ENCODE measurements at regions not wholly inside any gene's neighbourhood (a gene's known extent, or its start where the extent isn't known, plus 50 kb on each side); places are given as distances from the start of the nearest gene placed in this dataset.
"Not testable (repeated sequence)": the region's sequence is repeated elsewhere in the genome, so short reads cannot be mapped to it uniquely, and the experiment has no call there.

- Histone ChIP-seq H3K4me1 (ENCODE audit: control insufficient read depth, insufficient read depth, low read length) (peaks cover 6% of the 10 kb centered on the region), H3K4me2 (ENCODE audit: low read length) (no peak overlapping the region)
Measured at GRCh38 chr4:77451530-77451929, 154.1 kb upstream of the CXCL13 start.

GRCh38 chr4:77452117-77452516 lies 153.5 kb upstream of the CXCL13 start:
- not testable (repeated sequence) for H3K4me1 ChIP-seq (ENCODE audit: control insufficient read depth, insufficient read depth, low read length); H3K36me3 ChIP-seq (ENCODE audit: insufficient read depth, low read length); H3K27me3 ChIP-seq (ENCODE audit: control insufficient read depth, insufficient read depth, low read length); H3K9ac ChIP-seq (ENCODE audit: low read depth, low read length); H3K4me3 ChIP-seq (ENCODE audit: low read length); H3K9me3 ChIP-seq (replicated peaks; ENCODE audit: low read length); H3K4me2 ChIP-seq (ENCODE audit: low read length)

More at GRCh38 chr4:77451530-77451929, 154.1 kb upstream of the CXCL13 start:
- H3K9ac ChIP-seq (ENCODE audit: low read depth, low read length): no peak overlapping the region
- H3K4me3 ChIP-seq (ENCODE audit: low read length): no peak overlapping the region
- no peaks in the 10 kb centered on the region for H3K9me3 ChIP-seq (replicated peaks; ENCODE audit: low read length)
- no peaks in the 10 kb centered on the region for H3K36me3 ChIP-seq (ENCODE audit: insufficient read depth, low read length)
- H3K27me3 ChIP-seq (ENCODE audit: control insufficient read depth, insufficient read depth, low read length): no peaks in the 10 kb centered on the region

DNA sequence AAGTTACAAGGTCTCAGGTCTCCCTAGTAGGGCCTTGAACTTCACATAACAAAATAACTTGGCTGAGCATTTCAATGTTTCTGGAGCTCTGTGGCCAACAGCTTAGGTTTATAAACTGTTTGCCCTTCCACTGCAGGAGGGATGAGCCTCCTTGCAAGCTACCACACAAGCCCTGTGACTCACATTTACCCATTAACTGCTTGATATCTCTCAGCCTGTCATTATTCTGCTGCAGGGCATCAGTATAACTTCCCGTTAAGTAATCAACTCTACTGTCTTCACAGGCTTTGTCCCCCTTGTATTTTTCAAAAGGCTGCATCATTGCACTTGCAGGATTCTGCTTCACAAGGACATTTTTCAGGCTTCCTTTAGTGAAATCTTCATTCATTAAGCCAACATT lies 151.7 kb upstream of the CXCL13 start:
- peaks cover 6% of the 10 kb centered on the region for H3K4me1 ChIP-seq (ENCODE audit: control insufficient read depth, insufficient read depth, low read length)
- no peaks in the 10 kb centered on the region for H3K36me3 ChIP-seq (ENCODE audit: insufficient read depth, low read length)
- H3K9ac ChIP-seq (ENCODE audit: low read depth, low read length): no peak overlapping the region
- H3K4me3 ChIP-seq (ENCODE audit: low read length): no peak overlapping the region
- H3K9me3 ChIP-seq (replicated peaks; ENCODE audit: low read length): no peaks in the 10 kb centered on the region
- no peaks in the 10 kb centered on the region for H3K27me3 ChIP-seq (ENCODE audit: control insufficient read depth, insufficient read depth, low read length)
- no peak overlapping the region for H3K4me2 ChIP-seq (ENCODE audit: low read length)

- no peaks in the 10 kb centered on the region for H3K36me3 ChIP-seq (ENCODE audit: insufficient read depth, low read length)
- H3K9ac ChIP-seq (ENCODE audit: low read depth, low read length): no peak overlapping the region
- no peak overlapping the region for H3K4me3 ChIP-seq (ENCODE audit: low read length)
- no peaks in the 10 kb centered on the region for H3K4me1 ChIP-seq (ENCODE audit: control insufficient read depth, insufficient read depth, low read length)
- no peak overlapping the region for H3K4me2 ChIP-seq (ENCODE audit: low read length)
- no peaks in the 10 kb centered on the region for H3K9me3 ChIP-seq (replicated peaks; ENCODE audit: low read length)
- no peaks in the 10 kb centered on the region for H3K27me3 ChIP-seq (ENCODE audit: control insufficient read depth, insufficient read depth, low read length)
Measured at GRCh38 chr4:77454858-77455257, 150.8 kb upstream of the CXCL13 start.

- H3K27me3 ChIP-seq (ENCODE audit: control insufficient read depth, insufficient read depth, low read length); H3K4me2 ChIP-seq (ENCODE audit: low read length): not testable (repeated sequence)
Measured at GRCh38 chr4:77464100-77464499, 141.5 kb upstream of the CXCL13 start.

GRCh38 chr4:77465271-77465670 lies 140.3 kb upstream of the CXCL13 start:
- peaks cover 6% of the 10 kb centered on the region for H3K27me3 ChIP-seq (ENCODE audit: control insufficient read depth, insufficient read depth, low read length)
- no peak overlapping the region for H3K4me2 ChIP-seq (ENCODE audit: low read length)
- H3K9me3 ChIP-seq (replicated peaks; ENCODE audit: low read length): no peaks in the 10 kb centered on the region
- H3K36me3 ChIP-seq (ENCODE audit: insufficient read depth, low read length): no peaks in the 10 kb centered on the region
- no peaks in the 10 kb centered on the region for H3K4me1 ChIP-seq (ENCODE audit: control insufficient read depth, insufficient read depth, low read length)
- H3K9ac ChIP-seq (ENCODE audit: low read depth, low read length): no peak overlapping the region
- no peak overlapping the region for H3K4me3 ChIP-seq (ENCODE audit: low read length)

More at GRCh38 chr4:77464100-77464499, 141.5 kb upstream of the CXCL13 start:
- not testable (repeated sequence) for H3K36me3 ChIP-seq (ENCODE audit: insufficient read depth, low read length); H3K9ac ChIP-seq (ENCODE audit: low read depth, low read length); H3K4me3 ChIP-seq (ENCODE audit: low read length); H3K9me3 ChIP-seq (replicated peaks; ENCODE audit: low read length); H3K4me1 ChIP-seq (ENCODE audit: control insufficient read depth, insufficient read depth, low read length)

GRCh38 chr4:77466430-77466829 lies 139.2 kb upstream of the CXCL13 start:
- Histone ChIP-seq H3K4me1 (ENCODE audit: control insufficient read depth, insufficient read depth, low read length) (no peaks in the 10 kb centered on the region), H3K4me2 (ENCODE audit: low read length) (no peak overlapping the region), H3K27me3 (ENCODE audit: control insufficient read depth, insufficient read depth, low read length) (peaks cover 10% of the 10 kb centered on the region), H3K9me3 (replicated peaks; ENCODE audit: low read length) (no peaks in the 10 kb centered on the region), H3K9ac (ENCODE audit: low read depth, low read length) (no peak overlapping the region), H3K36me3 (ENCODE audit: insufficient read depth, low read length) (no peaks in the 10 kb centered on the region), H3K4me3 (ENCODE audit: low read length) (no peak overlapping the region)

- Histone ChIP-seq H3K9me3 (replicated peaks; ENCODE audit: low read length) (no peaks in the 10 kb centered on the region), H3K4me2 (ENCODE audit: low read length) (no peak overlapping the region), H3K36me3 (ENCODE audit: insufficient read depth, low read length) (no peaks in the 10 kb centered on the region), H3K9ac (ENCODE audit: low read depth, low read length) (no peak overlapping the region), H3K27me3 (ENCODE audit: control insufficient read depth, insufficient read depth, low read length) (peaks cover 33% of the 10 kb centered on the region), H3K4me3 (ENCODE audit: low read length) (no peak overlapping the region), H3K4me1 (ENCODE audit: control insufficient read depth, insufficient read depth, low read length) (no peaks in the 10 kb centered on the region)
Measured at GRCh38 chr4:77471821-77472495, 133.7 kb upstream of the CXCL13 start.

- no peaks in the 10 kb centered on the region for H3K9me3 ChIP-seq (replicated peaks; ENCODE audit: low read length)
- H3K4me3 ChIP-seq (ENCODE audit: low read length): no peak overlapping the region
- no peak overlapping the region for H3K4me2 ChIP-seq (ENCODE audit: low read length)
- H3K27me3 ChIP-seq (ENCODE audit: control insufficient read depth, insufficient read depth, low read length): peaks cover 35% of the 10 kb centered on the region
- no peaks in the 10 kb centered on the region for H3K4me1 ChIP-seq (ENCODE audit: control insufficient read depth, insufficient read depth, low read length)
- no peak overlapping the region for H3K9ac ChIP-seq (ENCODE audit: low read depth, low read length)
- no peaks in the 10 kb centered on the region for H3K36me3 ChIP-seq (ENCODE audit: insufficient read depth, low read length)
Measured at GRCh38 chr4:77473509-77473908, 132.1 kb upstream of the CXCL13 start.

GRCh38 chr4:77481856-77482255 lies 123.8 kb upstream of the CXCL13 start:
- Histone ChIP-seq H3K36me3 (ENCODE audit: insufficient read depth, low read length) (no peaks in the 10 kb centered on the region), H3K9me3 (replicated peaks; ENCODE audit: low read length) (no peaks in the 10 kb centered on the region), H3K27me3 (ENCODE audit: control insufficient read depth, insufficient read depth, low read length) (peaks cover 28% of the 10 kb centered on the region), H3K4me3 (ENCODE audit: low read length) (no peak overlapping the region), H3K4me2 (ENCODE audit: low read length) (no peak overlapping the region), H3K4me1 (ENCODE audit: control insufficient read depth, insufficient read depth, low read length) (no peaks in the 10 kb centered on the region), H3K9ac (ENCODE audit: low read depth, low read length) (no peak overlapping the region)

- no peak overlapping the region for H3K4me3 ChIP-seq (ENCODE audit: low read length)
- no peaks in the 10 kb centered on the region for H3K9me3 ChIP-seq (replicated peaks; ENCODE audit: low read length)
- no peaks in the 10 kb centered on the region for H3K36me3 ChIP-seq (ENCODE audit: insufficient read depth, low read length)
- H3K4me2 ChIP-seq (ENCODE audit: low read length): no peak overlapping the region
- no peaks in the 10 kb centered on the region for H3K4me1 ChIP-seq (ENCODE audit: control insufficient read depth, insufficient read depth, low read length)
- peaks cover 15% of the 10 kb centered on the region for H3K27me3 ChIP-seq (ENCODE audit: control insufficient read depth, insufficient read depth, low read length)
- H3K9ac ChIP-seq (ENCODE audit: low read depth, low read length): no peak overlapping the region
Measured at GRCh38 chr4:77488882-77489281, 116.7 kb upstream of the CXCL13 start.

DNA sequence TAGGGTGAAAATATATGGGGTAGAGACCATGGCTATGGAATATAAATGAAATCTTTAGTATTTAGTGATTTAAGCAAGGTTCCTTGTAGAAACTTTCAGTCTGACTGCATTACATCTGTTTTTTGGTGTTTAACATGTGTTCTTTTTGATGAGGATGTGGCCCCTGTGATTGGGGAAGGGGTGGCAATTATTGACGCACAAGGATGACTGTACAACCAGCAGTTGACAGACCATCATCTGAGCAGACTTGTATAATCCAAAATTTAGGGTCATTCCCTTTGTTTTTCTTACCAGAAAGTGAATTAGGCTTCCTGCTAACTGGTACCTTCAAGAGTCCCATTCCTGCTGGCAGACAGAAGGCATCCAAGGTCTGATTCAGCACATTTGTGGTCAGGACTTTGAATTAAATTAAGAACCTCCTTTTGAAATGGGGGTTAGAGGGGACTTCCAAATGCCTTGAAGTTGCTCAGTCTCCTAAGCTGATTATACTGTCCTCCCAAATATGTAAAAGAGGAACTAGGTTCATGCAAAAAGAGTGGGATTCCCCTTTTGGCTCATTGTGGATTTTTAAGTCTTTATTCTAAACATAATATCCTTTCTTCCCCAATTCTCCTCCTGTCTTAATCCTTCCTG lies 112.4 kb upstream of the CXCL13 start:
- Histone ChIP-seq H3K4me1 (ENCODE audit: control insufficient read depth, insufficient read depth, low read length) (no peaks in the 10 kb centered on the region), H3K4me3 (ENCODE audit: low read length) (no peak overlapping the region), H3K9ac (ENCODE audit: low read depth, low read length) (no peak overlapping the region), H3K36me3 (ENCODE audit: insufficient read depth, low read length) (no peaks in the 10 kb centered on the region), H3K4me2 (ENCODE audit: low read length) (no peak overlapping the region), H3K27me3 (ENCODE audit: control insufficient read depth, insufficient read depth, low read length) (no peaks in the 10 kb centered on the region), H3K9me3 (replicated peaks; ENCODE audit: low read length) (no peaks in the 10 kb centered on the region)
